ENCODE measurements at regions not wholly inside any gene's neighbourhood (a gene's known extent, or its start where the extent isn't known, plus 50 kb on each side); places are given as distances from the start of the nearest gene placed in this dataset.

- TF ChIP-seq CTCF (IDR thresholded peaks at IDR 0.05; ENCODE audit: poor library complexity), result no peak
- TF ChIP-seq EZH2 (IDR thresholded peaks at IDR 0.05; ENCODE audit: borderline replicate concordance), result no peak
These were observed 196.8 kb downstream of the PPP1R3A start for GRCh38 chr7:113722006-113722405.
